HEK293T (cell line): ENCODE measurements at regions not wholly inside any gene's neighbourhood (a gene's known extent, or its start where the extent isn't known, plus 50 kb on each side); places are given as distances from the start of the nearest gene placed in this dataset.

Experiments used
- ARNT ChIP-seq: fragments of 450-650 bp; IDR thresholded peaks from 2 replicates; pipeline ENCODE4 v1.6.1; 2017; ENCODE audit warnings: mild to moderate bottlenecking
- BHLHE40 ChIP-seq: fragments of 450-650 bp; IDR thresholded peaks from 2 replicates; pipeline ENCODE4 v1.6.1; 2016; ENCODE audit warnings: mild to moderate bottlenecking, moderate library complexity, borderline replicate concordance
- ELF4 ChIP-seq: fragments of 450-650 bp; IDR thresholded peaks from 2 replicates; pipeline ENCODE4 v1.6.1; 2017; ENCODE audit warnings: antibody characterized with exemption
- FOXA1 ChIP-seq: fragments of 450-650 bp; IDR thresholded peaks from 2 replicates; pipeline ENCODE4 v1.6.1; 2016; ENCODE audit warnings: mild to moderate bottlenecking
- FOXM1 ChIP-seq: fragments of 450-650 bp; IDR thresholded peaks from 2 replicates; pipeline ENCODE4 v1.6.1; 2017; ENCODE audit warnings: mild to moderate bottlenecking, borderline replicate concordance
- L3MBTL2 ChIP-seq: fragments of 450-650 bp; conservative IDR thresholded peaks from 2 replicates; pipeline ENCODE4 v1.6.1; 2016; ENCODE audit warnings: mild to moderate bottlenecking
- NFRKB ChIP-seq: fragments of 450-650 bp; IDR thresholded peaks from 2 replicates; pipeline ENCODE4 v1.6.1; 2016; ENCODE audit warnings: mild to moderate bottlenecking, moderate library complexity
- SP1 ChIP-seq: fragments of 450-650 bp; IDR thresholded peaks from 2 replicates; pipeline ENCODE4 v1.6.1; 2017
- SUZ12 ChIP-seq: fragments of 450-650 bp; IDR thresholded peaks from 2 replicates; pipeline ENCODE4 v1.6.1; 2016; ENCODE audit warnings: mild to moderate bottlenecking
- TARDBP ChIP-seq: fragments of 450-650 bp; IDR thresholded peaks from 2 replicates; pipeline ENCODE4 v1.6.1; 2016
- ZNF384 ChIP-seq: fragments of 450-650 bp; IDR thresholded peaks from 2 replicates; pipeline ENCODE4 v1.6.1; 2016

DNA sequence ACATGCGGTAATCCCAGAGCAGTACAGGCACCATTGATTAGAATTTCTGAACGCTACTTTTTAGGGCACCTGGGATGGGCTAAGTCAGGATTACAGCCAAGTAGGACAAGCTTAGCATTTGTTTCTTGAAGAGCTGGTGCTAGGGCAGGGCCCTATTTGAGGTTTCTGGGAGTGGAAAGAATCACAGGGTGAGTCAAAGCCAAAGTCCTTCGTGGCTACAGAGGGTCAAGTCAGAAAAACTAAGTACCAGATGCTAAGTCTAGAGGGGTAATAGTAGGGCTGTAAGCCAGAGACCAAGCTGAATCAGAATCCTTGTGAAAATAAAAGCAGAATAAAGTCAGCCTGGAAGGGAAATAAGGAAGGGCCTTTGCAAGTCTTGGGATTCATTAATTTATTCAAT lies 448.6 kb downstream of the ZIC3 start:
- TF ChIP-seq FOXM1 = no peak
- no peak for TF ChIP-seq SP1
- TF ChIP-seq TARDBP = no peak
- TF ChIP-seq SUZ12 = no peak
- TF ChIP-seq NFRKB = no peak
- no peak for TF ChIP-seq ELF4
- no peak for TF ChIP-seq L3MBTL2
- TF ChIP-seq ARNT = no peak
- no peak for TF ChIP-seq FOXA1
- no peak for TF ChIP-seq BHLHE40
- TF ChIP-seq ZNF384 = no peak
